ENCODE measurements at regions not wholly inside any gene's neighbourhood (a gene's known extent, or its start where the extent isn't known, plus 50 kb on each side); places are given as distances from the start of the nearest gene placed in this dataset.

- ChIA-PET CTCF (interaction anchor here (1.2 to 10.7 kb wide), 2 partner anchors 46 to 54 kb away, joined by 3 to 93 read pairs; no protein-coding TSS in a partner anchor), POLR2A (interaction anchor here (0.7 kb wide), 1 partner anchor 111 kb away, joined by 3 read pairs; no protein-coding TSS in a partner anchor)
- Histone ChIP-seq H3K27me3 (ENCODE audit: control insufficient read depth, insufficient read depth, low read length) (no peaks in the 10 kb centered on the region), H3K4me3 (ENCODE audit: low read depth, low read length) (no peak overlapping the region), H3K36me3 (ENCODE audit: control insufficient read depth, insufficient read depth, low read length) (no peaks in the 10 kb centered on the region)
- DNase-seq (ENCODE audit: low read depth), result no peak
- TF ChIP-seq, protein P1, sequence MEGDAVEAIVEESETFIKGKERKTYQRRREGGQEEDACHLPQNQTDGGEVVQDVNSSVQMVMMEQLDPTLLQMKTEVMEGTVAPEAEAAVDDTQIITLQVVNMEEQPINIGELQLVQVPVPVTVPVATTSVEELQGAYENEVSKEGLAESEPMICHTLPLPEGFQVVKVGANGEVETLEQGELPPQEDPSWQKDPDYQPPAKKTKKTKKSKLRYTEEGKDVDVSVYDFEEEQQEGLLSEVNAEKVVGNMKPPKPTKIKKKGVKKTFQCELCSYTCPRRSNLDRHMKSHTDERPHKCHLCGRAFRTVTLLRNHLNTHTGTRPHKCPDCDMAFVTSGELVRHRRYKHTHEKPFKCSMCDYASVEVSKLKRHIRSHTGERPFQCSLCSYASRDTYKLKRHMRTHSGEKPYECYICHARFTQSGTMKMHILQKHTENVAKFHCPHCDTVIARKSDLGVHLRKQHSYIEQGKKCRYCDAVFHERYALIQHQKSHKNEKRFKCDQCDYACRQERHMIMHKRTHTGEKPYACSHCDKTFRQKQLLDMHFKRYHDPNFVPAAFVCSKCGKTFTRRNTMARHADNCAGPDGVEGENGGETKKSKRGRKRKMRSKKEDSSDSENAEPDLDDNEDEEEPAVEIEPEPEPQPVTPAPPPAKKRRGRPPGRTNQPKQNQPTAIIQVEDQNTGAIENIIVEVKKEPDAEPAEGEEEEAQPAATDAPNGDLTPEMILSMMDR (IDR thresholded peaks at IDR 0.05; ENCODE audit: insufficient read depth, low read depth, low read length), result no peak
Observed at GRCh38 chr3:14256046-14256445, 77.4 kb downstream of the LSM3 start.

- DNase-seq (ENCODE audit: low read depth), result no peak
- TF ChIP-seq, protein P1 (IDR thresholded peaks at IDR 0.05; ENCODE audit: insufficient read depth, low read depth, low read length), result no peak
- no peaks in the 10 kb centered on the region for H3K27me3 ChIP-seq (ENCODE audit: control insufficient read depth, insufficient read depth, low read length)
- POLR2A ChIA-PET, result no interaction called here
- CTCF ChIA-PET, result interaction anchor here (1.0 to 10.7 kb wide), 4 partner anchors 46 to 210 kb away, joined by 3 to 93 read pairs (median 6); no protein-coding TSS in a partner anchor
- no peaks in the 10 kb centered on the region for H3K36me3 ChIP-seq (ENCODE audit: control insufficient read depth, insufficient read depth, low read length)
- no peak overlapping the region for H3K4me3 ChIP-seq (ENCODE audit: low read depth, low read length)
Observed at GRCh38 chr3:14256561-14257342, 78.1 kb downstream of the LSM3 start.

DNA sequence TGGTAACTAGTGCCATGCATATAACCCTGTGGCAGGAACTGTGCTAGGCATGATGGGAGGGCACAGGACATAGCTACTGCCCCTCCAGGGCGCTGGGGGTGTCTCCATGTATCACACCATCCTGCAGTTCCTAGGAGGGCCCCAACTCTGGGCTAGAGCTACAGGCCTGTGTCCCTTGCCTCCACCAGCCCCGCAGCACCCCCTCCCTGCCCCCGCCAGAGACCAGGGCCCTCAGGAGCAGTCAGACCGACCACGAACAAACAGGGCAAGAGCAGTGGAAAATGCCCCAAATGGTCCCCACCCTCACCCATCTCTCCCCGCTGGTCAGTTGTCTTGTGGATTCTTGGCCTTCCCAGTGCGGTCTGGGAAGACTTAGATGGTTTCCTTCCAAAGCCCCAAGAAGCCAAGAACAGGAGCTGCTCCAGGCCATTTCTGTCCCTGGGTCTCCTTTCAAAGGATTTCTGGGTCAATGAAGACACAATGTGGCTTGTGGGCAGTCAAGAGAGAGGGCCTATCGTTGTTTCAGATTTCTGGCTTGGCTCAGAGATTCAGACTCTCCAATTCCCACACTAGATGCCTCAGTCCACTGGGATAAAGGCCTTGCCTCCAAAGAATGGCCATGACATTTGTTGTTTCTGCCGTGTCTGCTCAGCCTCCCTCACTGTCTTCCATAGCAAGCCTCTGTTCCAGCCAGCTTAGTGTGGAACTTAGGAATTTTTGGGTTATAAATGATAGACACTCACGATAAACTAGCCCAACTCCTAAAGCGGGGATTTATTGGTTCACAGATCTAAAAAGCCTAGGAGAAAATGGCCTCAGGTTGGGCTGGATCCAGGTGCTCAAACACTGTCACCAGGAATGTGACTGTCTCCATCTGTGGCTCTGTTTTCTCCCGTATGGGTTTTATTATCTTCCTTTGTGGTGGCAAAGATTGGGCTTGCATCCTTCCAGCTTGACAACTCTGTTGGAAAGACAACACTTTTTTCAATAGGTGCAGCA is 80.6 kb downstream of the LSM3 start:
- Histone ChIP-seq H3K36me3 (ENCODE audit: control insufficient read depth, insufficient read depth, low read length) (no peaks in the 10 kb centered on the region), H3K4me3 (ENCODE audit: low read depth, low read length) (no peak overlapping the region), H3K27me3 (ENCODE audit: control insufficient read depth, insufficient read depth, low read length) (no peaks in the 10 kb centered on the region; the same call in 1 of the 2 replicates)
- DNase-seq (ENCODE audit: low read depth), result no peak
- TF ChIP-seq, protein P1 (IDR thresholded peaks at IDR 0.05; ENCODE audit: insufficient read depth, low read depth, low read length), result no peak
- ChIA-PET CTCF (interaction anchor here (0.6 to 10.7 kb wide), 11 partner anchors 13 to 289 kb away, joined by 3 to 93 read pairs (median 7); partner anchors contain the start of genes CHCHD4 and TMEM43), POLR2A (no interaction called here)

GRCh38 chr3:14260463-14260862 is 81.8 kb downstream of the LSM3 start:
- DNase-seq (ENCODE audit: low read depth), result no peak
- H3K27me3 ChIP-seq (ENCODE audit: control insufficient read depth, insufficient read depth, low read length), result no peaks in the 10 kb centered on the region; the same call in 1 of the 2 replicates
- ChIA-PET CTCF (interaction anchor here (0.6 to 10.7 kb wide), 39 partner anchors 8 to 288 kb away, joined by 3 to 93 read pairs (median 5); partner anchors contain the start of genes CHCHD4, SLC6A6 and TMEM43), POLR2A (no interaction called here)
- TF ChIP-seq, protein P1 (IDR thresholded peaks at IDR 0.05; ENCODE audit: insufficient read depth, low read depth, low read length), result no peak
- H3K4me3 ChIP-seq (ENCODE audit: low read depth, low read length), result no peak overlapping the region
- H3K36me3 ChIP-seq (ENCODE audit: control insufficient read depth, insufficient read depth, low read length), result no peaks in the 10 kb centered on the region

Measured in BJ (cell line).